ENCODE measurements at regions not wholly inside any gene's neighbourhood (a gene's known extent, or its start where the extent isn't known, plus 50 kb on each side); places are given as distances from the start of the nearest gene placed in this dataset.

DNA sequence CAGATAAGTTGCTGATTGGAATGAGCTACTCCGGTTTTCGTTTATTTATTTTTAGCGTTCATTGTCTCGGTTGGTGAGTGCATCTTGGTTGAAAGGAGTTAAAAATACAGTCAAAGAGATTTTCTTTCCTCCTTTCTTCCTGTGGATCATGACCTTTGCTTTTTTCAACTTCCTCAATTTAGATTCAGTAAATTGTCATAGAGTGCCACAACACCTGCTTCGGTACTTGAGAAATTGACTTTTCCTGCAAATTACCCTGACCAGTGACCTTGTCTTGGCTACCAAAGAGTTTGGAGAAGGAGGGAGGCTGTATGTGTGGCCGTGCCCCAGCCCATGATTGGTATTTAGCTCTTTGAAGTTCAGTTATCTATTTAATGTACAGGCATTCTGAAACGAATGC is 128.7 kb downstream of the FAM204A start:
- BruUV-seq (replicated peaks) = no TSS peak
- CTCF ChIA-PET = no interaction called here

DNA sequence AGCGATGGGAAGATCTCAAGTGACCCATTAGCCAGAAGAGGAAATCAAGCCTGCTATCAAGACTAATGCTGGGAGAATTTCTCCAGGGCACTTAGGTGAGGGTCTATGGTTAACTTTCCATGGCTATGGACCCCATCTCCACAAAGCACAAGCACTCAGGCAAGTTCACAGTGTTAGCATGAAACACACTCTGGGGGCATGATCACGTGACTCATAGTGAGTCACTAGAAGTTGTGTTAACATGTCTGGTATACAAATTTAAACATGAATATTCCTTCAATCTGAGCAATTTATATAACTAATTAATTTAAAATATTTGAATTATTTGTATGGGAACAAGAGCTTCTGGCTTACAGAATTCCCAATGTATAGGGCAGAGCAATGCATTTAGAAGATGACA is 131.8 kb downstream of the FAM204A start:
- H3K4me3 Mint-ChIP-seq (ENCODE audit: low read depth, unreplicated experiment) = no peak overlapping the region
- no peak for DNase-seq
- CTCF ChIA-PET = no interaction called here
- no peaks in the 10 kb centered on the region for H3K36me3 Mint-ChIP-seq (ENCODE audit: insufficient read depth, unreplicated experiment)
- no peak overlapping the region for H3K27ac Mint-ChIP-seq (ENCODE audit: unreplicated experiment)
- intact Hi-C loops (cut with micrococcal nuclease; ENCODE audit: unreplicated experiment) = no loop called here
- no peaks in the 10 kb centered on the region for H3K27me3 Mint-ChIP-seq (ENCODE audit: unreplicated experiment)
- H3K9me3 Mint-ChIP-seq (ENCODE audit: low read depth, unreplicated experiment) = peaks cover 2% of the 10 kb centered on the region
- H3K4me1 Mint-ChIP-seq (ENCODE audit: low read depth, unreplicated experiment) = no peaks in the 10 kb centered on the region
- TF ChIP-seq, protein P1, sequence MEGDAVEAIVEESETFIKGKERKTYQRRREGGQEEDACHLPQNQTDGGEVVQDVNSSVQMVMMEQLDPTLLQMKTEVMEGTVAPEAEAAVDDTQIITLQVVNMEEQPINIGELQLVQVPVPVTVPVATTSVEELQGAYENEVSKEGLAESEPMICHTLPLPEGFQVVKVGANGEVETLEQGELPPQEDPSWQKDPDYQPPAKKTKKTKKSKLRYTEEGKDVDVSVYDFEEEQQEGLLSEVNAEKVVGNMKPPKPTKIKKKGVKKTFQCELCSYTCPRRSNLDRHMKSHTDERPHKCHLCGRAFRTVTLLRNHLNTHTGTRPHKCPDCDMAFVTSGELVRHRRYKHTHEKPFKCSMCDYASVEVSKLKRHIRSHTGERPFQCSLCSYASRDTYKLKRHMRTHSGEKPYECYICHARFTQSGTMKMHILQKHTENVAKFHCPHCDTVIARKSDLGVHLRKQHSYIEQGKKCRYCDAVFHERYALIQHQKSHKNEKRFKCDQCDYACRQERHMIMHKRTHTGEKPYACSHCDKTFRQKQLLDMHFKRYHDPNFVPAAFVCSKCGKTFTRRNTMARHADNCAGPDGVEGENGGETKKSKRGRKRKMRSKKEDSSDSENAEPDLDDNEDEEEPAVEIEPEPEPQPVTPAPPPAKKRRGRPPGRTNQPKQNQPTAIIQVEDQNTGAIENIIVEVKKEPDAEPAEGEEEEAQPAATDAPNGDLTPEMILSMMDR (IDR thresholded peaks at IDR 0.05; ENCODE audit: unreplicated experiment) = no peak
- BruUV-seq (replicated peaks) = no TSS peak

More for the DNA sequence above, 128.7 kb downstream of the FAM204A start:
- Mint-ChIP-seq H3K4me3 (ENCODE audit: low read depth, unreplicated experiment) (no peak overlapping the region), H3K4me1 (ENCODE audit: low read depth, unreplicated experiment) (no peaks in the 10 kb centered on the region), H3K27ac (ENCODE audit: unreplicated experiment) (no peak overlapping the region), H3K27me3 (ENCODE audit: unreplicated experiment) (no peaks in the 10 kb centered on the region), H3K36me3 (ENCODE audit: insufficient read depth, unreplicated experiment) (no peaks in the 10 kb centered on the region), H3K9me3 (ENCODE audit: low read depth, unreplicated experiment) (peaks cover 7% of the 10 kb centered on the region)
- intact Hi-C loops (cut with micrococcal nuclease; ENCODE audit: unreplicated experiment) = no loop called here
- TF ChIP-seq, protein P1 (IDR thresholded peaks at IDR 0.05; ENCODE audit: unreplicated experiment) = no peak
- DNase-seq = no peak

GRCh38 chr10:118209215-118209614 is 132.9 kb downstream of the FAM204A start:
- Mint-ChIP-seq H3K4me3 (ENCODE audit: low read depth, unreplicated experiment) (no peak overlapping the region), H3K27ac (ENCODE audit: unreplicated experiment) (no peak overlapping the region), H3K4me1 (ENCODE audit: low read depth, unreplicated experiment) (no peaks in the 10 kb centered on the region), H3K36me3 (ENCODE audit: insufficient read depth, unreplicated experiment) (no peaks in the 10 kb centered on the region), H3K9me3 (ENCODE audit: low read depth, unreplicated experiment) (peaks cover 2% of the 10 kb centered on the region), H3K27me3 (ENCODE audit: unreplicated experiment) (no peaks in the 10 kb centered on the region)
- CTCF ChIA-PET = no interaction called here
- DNase-seq = no peak
- no TSS peak for BruUV-seq (replicated peaks)
- intact Hi-C loops (cut with micrococcal nuclease; ENCODE audit: unreplicated experiment) = no loop called here
- TF ChIP-seq, protein P1 (IDR thresholded peaks at IDR 0.05; ENCODE audit: unreplicated experiment) = no peak

DNA sequence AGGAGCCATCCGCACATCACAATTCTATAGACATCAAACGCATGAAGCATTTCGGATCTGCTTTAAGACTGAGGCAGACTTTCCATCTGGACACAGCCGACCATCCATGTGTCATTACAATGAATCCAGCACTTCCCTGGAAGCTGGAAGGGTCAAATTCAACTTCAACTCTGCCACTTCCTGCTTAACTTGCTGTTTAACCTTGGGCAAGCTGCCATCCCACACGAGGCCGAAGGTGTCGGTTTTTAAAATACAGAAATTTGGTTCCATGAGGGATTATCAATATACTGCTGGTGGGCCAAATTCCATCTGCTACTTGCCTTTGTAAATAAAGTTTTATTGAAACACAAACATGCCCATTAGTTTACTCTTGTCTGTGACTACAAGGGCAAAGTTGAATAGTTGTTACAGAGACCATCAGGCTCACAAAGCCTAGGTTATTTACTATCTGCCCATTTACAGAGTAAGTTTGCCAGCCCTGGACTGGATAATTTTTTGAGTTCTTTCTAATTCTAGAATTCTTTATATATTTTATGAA is 134.6 kb downstream of the FAM204A start:
- CTCF ChIA-PET = no interaction called here
- H3K27me3 Mint-ChIP-seq (ENCODE audit: unreplicated experiment) = no peaks in the 10 kb centered on the region
- TF ChIP-seq, protein P1 (IDR thresholded peaks at IDR 0.05; ENCODE audit: unreplicated experiment) = no peak
- no peak for DNase-seq
- H3K4me3 Mint-ChIP-seq (ENCODE audit: low read depth, unreplicated experiment) = no peak overlapping the region
- H3K4me1 Mint-ChIP-seq (ENCODE audit: low read depth, unreplicated experiment) = no peaks in the 10 kb centered on the region
- BruUV-seq (replicated peaks) = no TSS peak
- intact Hi-C loops (cut with micrococcal nuclease; ENCODE audit: unreplicated experiment) = no loop called here
- no peaks in the 10 kb centered on the region for H3K36me3 Mint-ChIP-seq (ENCODE audit: insufficient read depth, unreplicated experiment)
- H3K27ac Mint-ChIP-seq (ENCODE audit: unreplicated experiment) = no peak overlapping the region
- peaks cover 4% of the 10 kb centered on the region for H3K9me3 Mint-ChIP-seq (ENCODE audit: low read depth, unreplicated experiment)

All from Calu3 (cell line).